MV-4-11 (cell line): ENCODE measurements at regions not wholly inside any gene's neighbourhood (a gene's known extent, or its start where the extent isn't known, plus 50 kb on each side); places are given as distances from the start of the nearest gene placed in this dataset.

Experiments
- DNase-seq: peaks from one replicate; lab custom pipeline; 2025; lab: John Stamatoyannopoulos, UW

DNA sequence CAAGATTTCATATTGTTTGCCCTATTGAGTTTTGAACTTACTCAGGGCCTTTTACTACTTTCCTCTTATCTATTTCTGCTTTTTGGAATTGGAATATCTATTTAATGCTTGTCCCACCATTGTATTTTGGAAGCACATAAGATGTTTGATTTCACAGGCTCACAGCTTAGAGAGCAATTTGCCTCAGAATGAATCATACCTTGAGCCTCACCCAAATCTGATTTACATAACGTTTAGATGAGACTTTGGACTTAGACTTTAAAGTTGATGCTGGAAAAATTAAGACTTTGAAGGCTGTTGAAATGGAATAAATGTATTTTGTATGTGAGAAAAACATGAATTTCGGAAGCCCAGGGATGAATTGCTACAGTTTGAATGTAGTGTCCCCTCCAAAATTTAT lies 458.9 kb downstream of the CNTN6 start:
- DNase-seq = no peak

DNA sequence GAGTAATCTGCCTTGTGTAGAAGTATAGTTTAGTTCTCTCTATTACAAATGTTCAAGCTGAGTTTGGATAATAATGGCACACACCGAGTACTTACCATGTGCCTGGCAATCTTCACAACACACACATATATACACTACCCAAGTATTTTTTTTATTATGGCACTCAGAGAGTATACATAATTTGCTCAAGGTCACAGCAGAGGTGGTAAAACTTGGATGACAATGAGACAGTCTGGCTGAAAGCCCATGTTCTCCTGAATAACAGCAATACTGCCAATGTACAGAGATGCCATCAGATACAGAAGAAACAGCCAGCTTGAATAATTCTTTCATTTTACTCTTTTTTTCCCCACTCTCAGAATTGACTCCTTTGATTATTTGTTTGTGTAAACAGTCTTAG lies 460.0 kb downstream of the CNTN6 start:
- DNase-seq = no peak

GRCh38 chr3:1561427-1561826 lies 468.6 kb downstream of the CNTN6 start:
- no peak for DNase-seq

DNA sequence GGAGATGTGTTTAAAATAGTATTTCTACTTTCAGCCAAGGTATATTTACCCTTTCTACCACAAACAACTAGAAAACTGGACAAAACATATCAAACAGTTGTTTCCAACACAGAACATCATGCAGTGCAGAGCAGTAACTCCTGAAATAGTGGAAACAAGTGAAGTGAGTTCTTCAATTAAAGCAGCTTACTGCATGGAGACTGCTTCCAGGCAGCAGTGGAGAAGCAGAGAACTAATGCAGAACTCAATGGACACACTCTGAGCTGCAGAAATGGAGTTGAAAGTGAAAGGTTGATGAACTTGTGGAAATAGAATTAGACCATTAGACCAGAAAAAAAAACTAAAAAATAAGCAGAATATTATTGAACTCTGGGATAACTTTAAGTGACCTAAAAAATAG lies 478.9 kb downstream of the CNTN6 start:
- DNase-seq = no peak

DNA sequence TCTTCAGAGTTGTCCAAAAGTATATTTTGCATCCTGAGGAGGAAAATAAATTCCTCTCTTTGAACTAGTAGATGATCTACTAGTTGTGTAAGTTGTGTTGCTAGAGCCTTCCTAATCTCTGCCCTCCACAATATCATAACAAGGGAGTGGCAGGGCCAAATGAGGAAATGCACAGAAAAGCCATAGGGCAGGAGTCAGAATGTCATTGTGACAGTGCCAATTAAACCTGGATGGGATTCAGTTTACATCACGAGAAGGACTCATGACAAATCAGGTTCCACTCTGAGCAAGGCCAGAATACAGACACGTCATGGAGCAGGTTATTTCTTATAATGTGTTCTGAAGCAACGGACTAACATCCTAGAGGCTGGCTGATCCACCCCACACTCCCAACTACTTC lies 483.2 kb downstream of the CNTN6 start:
- no peak for DNase-seq

DNA sequence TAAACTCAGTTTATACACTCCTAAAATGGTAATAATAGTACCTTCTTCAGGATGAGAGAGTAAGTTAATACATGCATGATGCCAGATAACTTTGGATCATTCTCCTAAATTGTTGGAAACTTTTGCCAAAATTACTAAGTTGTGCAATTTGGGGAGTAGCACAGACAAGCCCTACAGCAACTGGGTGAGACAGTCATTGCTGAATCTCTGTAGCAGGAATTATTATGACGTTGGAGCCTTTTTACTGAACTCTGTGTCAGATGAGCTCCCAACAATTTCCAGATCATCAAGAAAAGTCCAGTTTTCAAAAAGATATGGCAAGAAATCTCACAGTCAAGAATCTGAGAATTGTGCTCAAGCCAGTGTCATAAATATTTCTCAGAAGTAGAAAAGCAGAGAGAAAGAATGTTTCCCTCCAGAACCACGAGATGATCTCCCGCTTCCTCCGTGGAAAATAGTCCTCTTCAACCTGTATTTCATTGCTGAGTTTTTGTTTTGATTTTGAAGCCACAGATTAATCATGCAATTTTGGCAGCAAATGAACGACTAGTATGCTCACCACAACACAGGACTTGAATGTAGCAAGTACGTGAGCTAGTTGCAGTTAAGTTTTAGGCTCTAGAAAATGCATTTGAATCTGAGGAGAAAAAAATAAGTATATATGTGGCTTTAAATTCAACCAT lies 485.4 kb downstream of the CNTN6 start:
- no peak for DNase-seq

- no peak for DNase-seq
These were observed 490.2 kb downstream of the CNTN6 start for GRCh38 chr3:1583044-1583443.

DNA sequence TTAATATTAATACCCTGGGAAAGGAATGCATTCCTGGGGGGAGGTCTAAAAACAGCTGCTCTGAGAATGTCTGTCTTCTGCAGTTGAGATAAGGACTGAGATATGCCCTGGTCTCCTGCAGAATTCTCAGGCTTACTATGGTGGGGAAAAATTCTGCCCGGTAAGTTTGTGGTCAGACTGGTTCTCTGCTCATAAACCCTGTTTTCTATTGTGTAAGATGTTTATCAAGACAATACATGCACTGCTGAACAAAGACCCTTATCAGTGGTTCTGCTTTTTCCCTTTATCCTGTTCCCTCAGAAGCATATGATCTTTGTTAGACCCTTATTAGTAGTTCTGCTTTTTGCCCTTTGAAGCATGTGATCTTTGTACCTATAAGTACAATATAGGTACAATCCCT lies 494.6 kb downstream of the CNTN6 start:
- peak; percentile 64 for DNase-seq

- DNase-seq = no peak
These were observed 498.7 kb downstream of the CNTN6 start for GRCh38 chr3:1591327-1592028.

DNA sequence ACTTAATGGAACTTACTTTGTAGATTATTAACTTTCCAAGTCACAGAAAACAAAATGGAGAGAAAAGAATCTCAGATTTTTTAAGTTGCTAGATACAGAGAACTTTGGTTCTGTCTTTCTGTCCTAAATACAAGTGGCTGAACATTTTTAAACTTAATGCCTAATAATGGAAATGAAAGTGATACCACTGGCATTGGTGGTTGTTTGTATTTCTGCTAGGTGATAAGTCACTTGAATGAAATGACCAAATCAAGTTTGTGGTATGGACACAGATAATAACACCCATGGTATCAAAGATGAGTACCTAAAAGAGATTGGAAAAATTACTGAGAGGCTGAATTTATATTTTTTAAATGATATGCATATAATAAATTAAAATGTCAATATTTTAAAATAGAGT lies 502.1 kb downstream of the CNTN6 start:
- no peak for DNase-seq

GRCh38 chr3:1600206-1600605 lies 498.5 kb upstream of the CNTN4 start:
- DNase-seq = no peak

DNA sequence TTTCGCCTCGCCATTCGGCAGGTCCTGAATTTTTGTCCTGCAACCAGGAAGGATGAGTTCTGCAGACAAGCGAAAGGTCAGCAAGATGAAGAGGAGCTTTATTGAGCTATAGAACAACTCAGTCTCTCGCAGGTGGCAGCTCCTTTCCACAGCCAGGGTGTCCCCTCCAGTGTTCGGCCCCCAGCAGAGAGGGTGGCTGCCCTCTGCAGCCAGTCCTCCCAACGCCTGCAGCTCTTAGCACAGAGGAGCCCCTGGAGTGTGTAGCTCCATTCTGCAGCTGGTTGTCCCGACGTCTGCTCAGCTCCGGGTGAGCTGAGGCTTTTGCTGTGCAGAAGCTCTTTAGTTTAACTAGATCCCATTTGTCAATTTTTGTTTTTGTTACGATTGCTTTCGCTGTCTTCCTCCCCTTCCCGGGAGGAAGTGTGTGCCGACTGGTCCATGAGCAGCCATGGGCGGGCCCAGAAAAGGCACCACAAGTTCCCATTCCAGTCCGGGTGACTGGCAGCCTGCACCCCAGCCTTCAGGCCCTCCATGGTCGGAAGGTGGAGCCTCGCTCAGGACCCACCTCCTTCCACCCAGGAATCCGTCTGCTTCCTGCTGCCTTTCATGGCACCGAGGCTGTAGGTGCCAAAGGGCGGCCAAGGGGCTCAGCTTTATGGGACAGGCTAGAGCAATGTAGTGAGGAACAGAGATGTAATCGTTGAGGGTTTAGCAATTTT lies 497.8 kb upstream of the CNTN4 start:
- DNase-seq = no peak

DNA sequence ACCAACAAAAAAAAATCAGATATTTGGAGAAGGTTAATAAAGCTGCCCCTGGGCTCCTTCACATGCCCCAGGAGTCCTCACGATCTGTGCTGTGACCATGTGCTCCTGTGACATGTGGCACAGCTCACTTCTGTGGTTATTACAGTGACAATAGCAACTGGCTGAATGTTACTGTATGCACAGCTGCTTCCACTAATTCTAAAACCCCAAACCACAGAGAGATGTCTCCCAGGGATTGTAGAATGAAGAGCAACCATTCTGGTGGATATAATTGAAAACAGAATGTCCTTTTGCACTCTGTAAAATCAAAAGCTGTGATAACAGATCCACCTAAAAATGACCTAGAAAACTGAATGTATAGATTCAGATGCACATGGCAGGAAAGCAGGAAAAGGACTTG lies 489.2 kb upstream of the CNTN4 start:
- peak; percentile 93 for DNase-seq

GRCh38 chr3:1611824-1612223 lies 486.8 kb upstream of the CNTN4 start:
- no peak for DNase-seq

DNA sequence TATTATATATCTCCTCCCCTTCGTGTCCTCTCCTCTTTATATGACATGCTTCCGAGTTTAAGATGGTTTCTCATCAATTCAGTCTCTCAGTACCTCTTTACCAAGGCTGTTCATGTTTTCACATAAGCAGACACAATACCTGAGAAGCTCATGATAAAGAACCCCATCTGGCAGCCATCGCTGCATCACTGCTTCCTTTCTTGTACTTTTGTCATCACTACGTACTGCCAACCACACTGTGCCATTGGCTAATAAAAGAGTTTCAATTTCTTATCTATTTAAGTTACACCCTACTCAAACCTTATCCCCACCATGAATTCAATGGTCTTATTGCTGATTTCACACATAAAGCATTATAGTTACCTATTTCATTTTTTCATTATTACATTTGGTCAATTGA lies 484.7 kb upstream of the CNTN4 start:
- DNase-seq = no peak

DNA sequence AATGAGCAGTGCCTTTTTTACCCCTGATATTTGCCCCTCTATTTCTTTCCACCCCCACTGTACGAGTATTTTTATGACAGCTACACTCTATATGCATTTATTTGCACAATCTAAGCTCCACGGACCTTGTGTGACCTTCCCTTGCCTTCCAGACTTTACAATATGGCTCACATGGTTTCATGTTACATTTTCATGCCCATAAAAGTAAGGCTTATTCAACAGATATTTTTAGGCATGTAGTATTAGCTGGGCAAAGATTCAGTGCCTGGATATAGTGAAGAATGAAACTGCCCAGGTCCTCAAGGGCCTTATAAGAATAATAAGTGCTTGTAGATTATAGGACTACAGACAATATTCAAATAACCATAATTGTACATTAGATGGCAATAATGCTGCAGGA lies 481.9 kb upstream of the CNTN4 start:
- no peak for DNase-seq

GRCh38 chr3:1623896-1624295 lies 474.8 kb upstream of the CNTN4 start:
- DNase-seq = no peak

- DNase-seq = no peak
These were observed 466.5 kb upstream of the CNTN4 start for GRCh38 chr3:1632128-1632527.

- DNase-seq = no peak
These were observed 436.8 kb upstream of the CNTN4 start for GRCh38 chr3:1661839-1662238.

DNA sequence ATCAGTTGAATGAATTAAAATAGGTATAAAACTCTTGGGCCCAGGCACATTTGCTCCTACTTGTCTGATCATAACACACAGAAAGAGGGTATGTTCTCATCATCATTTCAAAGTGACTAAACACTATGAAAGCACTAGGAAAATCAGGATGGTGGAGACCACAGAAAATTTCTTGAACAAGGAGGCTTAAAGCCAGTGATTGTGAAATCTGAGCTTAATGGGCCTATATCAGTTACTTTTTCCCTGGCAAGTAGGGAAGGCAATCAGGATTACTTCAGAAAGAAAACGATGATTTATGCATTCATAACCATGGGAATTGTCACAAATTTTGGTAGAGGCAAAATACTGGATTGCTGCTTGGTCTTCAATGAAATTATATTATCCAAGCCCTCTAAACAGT lies 434.4 kb upstream of the CNTN4 start:
- no peak for DNase-seq

DNA sequence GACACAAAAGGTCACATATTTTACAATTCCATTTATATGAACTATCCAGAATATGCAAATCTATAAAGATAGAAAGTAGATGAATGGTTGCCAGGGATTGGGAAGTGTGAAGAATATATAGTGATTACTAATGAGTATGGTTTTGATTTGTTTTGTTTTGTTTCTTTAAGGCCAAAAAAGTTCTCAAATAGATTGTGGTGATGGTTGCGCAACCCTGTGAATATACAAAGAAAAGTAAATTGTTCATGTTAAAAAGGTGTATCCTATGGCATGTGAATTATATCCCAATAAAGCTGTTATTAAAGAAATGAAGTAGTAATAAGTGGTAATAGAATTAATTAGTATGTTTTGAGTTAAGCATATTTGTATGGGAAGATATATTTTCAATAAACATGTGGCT lies 431.8 kb upstream of the CNTN4 start:
- DNase-seq = no peak

DNA sequence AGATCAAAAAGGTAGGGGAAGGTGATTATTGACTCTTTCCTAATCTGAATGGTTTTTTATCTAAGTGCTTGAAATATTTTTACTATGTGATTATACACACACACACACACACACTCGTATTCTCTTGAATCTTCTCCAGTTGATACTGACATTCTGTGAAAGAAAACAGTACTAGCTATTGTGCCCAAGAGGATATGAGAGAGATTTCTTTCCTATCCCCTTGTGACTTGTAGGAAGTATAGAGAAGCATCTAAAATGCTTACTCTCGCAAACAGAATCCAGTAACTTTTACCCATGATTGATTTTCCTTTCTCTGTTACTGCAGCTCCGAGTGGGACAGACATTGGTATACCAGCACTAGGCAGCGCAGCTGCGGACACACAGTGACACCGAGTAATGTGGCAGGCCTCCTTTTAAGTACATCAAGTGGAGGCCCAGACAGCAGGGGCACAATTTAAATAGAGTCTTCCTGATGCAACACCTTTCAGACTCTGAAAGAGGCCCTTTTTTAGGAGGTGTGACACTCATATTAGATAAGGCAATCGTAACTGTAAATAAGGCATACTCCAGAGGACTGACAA lies 421.0 kb upstream of the CNTN4 start:
- DNase-seq = no peak

DNA sequence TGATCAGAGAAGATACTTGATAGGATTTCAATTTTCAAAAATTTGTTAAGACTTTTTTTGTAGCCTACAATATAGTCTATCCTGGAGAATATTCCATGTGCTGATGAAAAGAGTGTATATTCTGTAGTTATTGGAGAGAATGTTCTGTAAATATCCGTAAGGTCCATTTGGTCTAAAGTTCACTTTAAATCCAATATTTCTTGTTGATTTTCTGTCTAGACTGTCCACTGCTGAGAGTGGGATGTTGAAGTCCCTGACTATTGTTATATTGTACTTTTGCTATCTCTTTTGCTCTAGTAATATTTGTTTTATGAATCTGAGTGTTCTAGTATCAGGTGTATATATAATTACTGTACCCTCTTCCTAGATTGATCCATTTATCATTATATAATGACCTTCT lies 406.2 kb upstream of the CNTN4 start:
- DNase-seq = no peak
